ENCODE measurements at regions not wholly inside any gene's neighbourhood (a gene's known extent, or its start where the extent isn't known, plus 50 kb on each side); places are given as distances from the start of the nearest gene placed in this dataset.

DNA sequence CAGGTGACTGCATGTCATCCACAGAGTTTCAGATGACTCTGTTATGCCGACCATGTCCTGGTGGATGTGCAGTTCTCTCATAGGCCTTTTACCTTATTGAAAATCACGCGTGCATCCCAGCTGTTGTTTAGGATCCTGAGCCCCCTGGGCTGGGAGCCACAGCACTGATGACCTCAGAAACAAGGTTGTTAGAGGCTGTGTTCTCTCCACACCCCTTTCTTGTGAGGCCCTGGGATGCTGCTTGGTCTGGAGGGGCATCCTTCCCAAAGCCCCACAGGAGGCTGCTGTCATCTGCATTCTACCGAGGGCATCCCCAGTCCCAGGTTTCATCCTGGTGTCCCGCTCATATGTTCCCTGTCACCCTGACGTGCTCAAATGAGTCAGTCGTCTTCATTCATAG, 76.5 kb upstream of the IRX4 start:
- H3K9ac ChIP-seq (ENCODE audit: low read length): no peak overlapping the region
- no peak overlapping the region for H3K4me3 ChIP-seq (ENCODE audit: low read length)
- no peaks in the 10 kb centered on the region for H3K9me2 ChIP-seq (ENCODE audit: insufficient read depth, low read length)
- no peaks in the 10 kb centered on the region for H3K36me3 ChIP-seq (ENCODE audit: insufficient read depth, low read length)
- no peak overlapping the region for H3K27ac ChIP-seq (ENCODE audit: low read length)
- no peaks in the 10 kb centered on the region for H3K27me3 ChIP-seq (ENCODE audit: insufficient read depth, low read depth, low read length)
- no peak overlapping the region for H3K4me2 ChIP-seq (ENCODE audit: low read length)
- H4K20me1 ChIP-seq (ENCODE audit: insufficient read depth): no peaks in the 10 kb centered on the region
- no peaks in the 10 kb centered on the region for H3K9me3 ChIP-seq (ENCODE audit: low read length)
- no peaks in the 10 kb centered on the region for H3F3A ChIP-seq (ENCODE audit: insufficient read depth, low read length, poor library complexity, severe bottlenecking)
- no peak overlapping the region for H2AFZ ChIP-seq (ENCODE audit: low read depth, low read length)
- no peak for TF ChIP-seq POLR2AphosphoS5 (IDR thresholded peaks at IDR 0.05)
- no peak for TF ChIP-seq RAD21 (conservative IDR thresholded peaks at IDR 0.05)
- no peak for TF ChIP-seq CTCF (IDR thresholded peaks at IDR 0.05; ENCODE audit: poor library complexity, severe bottlenecking)
- no peak for TF ChIP-seq SMC3 (conservative IDR thresholded peaks at IDR 0.05; ENCODE audit: poor library complexity)
- TF ChIP-seq MXI1 (conservative IDR thresholded peaks at IDR 0.05; ENCODE audit: poor library complexity, severe bottlenecking): no peak
- TF ChIP-seq EZH2 (IDR thresholded peaks at IDR 0.05; ENCODE audit: borderline replicate concordance, insufficient read depth, low read length, poor library complexity, severe bottlenecking): no peak
- TF ChIP-seq TAF1 (IDR thresholded peaks at IDR 0.05; ENCODE audit: low read depth): no peak
- TF ChIP-seq EP300 (conservative IDR thresholded peaks at IDR 0.05; ENCODE audit: poor library complexity, severe bottlenecking): no peak
- TF ChIP-seq, protein P1, sequence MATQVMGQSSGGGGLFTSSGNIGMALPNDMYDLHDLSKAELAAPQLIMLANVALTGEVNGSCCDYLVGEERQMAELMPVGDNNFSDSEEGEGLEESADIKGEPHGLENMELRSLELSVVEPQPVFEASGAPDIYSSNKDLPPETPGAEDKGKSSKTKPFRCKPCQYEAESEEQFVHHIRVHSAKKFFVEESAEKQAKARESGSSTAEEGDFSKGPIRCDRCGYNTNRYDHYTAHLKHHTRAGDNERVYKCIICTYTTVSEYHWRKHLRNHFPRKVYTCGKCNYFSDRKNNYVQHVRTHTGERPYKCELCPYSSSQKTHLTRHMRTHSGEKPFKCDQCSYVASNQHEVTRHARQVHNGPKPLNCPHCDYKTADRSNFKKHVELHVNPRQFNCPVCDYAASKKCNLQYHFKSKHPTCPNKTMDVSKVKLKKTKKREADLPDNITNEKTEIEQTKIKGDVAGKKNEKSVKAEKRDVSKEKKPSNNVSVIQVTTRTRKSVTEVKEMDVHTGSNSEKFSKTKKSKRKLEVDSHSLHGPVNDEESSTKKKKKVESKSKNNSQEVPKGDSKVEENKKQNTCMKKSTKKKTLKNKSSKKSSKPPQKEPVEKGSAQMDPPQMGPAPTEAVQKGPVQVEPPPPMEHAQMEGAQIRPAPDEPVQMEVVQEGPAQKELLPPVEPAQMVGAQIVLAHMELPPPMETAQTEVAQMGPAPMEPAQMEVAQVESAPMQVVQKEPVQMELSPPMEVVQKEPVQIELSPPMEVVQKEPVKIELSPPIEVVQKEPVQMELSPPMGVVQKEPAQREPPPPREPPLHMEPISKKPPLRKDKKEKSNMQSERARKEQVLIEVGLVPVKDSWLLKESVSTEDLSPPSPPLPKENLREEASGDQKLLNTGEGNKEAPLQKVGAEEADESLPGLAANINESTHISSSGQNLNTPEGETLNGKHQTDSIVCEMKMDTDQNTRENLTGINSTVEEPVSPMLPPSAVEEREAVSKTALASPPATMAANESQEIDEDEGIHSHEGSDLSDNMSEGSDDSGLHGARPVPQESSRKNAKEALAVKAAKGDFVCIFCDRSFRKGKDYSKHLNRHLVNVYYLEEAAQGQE (IDR thresholded peaks at IDR 0.05; ENCODE audit: borderline replicate concordance): no peak
- H3K79me2 ChIP-seq (replicated peaks; ENCODE audit: insufficient read depth, low read length): no peaks in the 10 kb centered on the region

DNA sequence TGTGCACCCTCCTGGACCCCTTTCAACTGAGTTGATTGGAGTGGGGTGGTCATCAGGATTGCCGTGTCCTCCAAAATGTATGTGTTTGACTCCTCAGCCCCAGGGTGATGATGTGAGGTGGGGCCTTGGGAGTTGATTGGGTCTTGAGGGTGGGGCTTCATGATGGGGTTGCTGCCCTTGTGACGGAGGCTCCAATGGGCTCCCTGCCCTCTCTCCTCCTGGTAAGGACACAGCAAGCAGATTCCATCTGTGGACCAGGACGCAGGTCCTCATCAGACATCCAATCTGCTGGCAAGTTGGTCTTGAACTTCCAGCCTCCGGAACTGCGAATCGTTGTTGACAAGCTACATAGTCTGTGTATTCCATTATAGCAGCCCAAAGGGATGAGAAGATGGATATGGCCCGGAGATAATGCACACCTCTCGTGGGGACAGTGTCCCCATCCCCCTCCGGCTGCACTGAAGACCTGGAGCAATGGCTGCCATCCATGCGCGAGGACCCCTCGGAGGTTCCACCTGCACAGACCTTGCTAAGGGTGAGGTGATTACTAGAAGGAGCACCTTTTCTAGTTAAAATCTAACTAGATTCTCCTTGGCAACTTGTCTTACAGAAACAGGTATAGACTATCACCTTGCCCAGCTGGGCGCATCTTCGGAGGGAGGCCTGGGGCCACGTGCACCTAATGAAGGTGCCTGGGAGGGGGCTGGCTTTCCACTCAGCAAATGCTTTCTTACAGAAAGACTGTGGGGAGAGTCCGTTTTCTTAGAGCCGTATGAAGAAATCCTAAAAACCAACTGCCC, 75.7 kb upstream of the IRX4 start:
- no peaks in the 10 kb centered on the region for H3K9me3 ChIP-seq (ENCODE audit: low read length)
- H2AFZ ChIP-seq (ENCODE audit: low read depth, low read length): no peak overlapping the region
- H3K36me3 ChIP-seq (ENCODE audit: insufficient read depth, low read length): no peaks in the 10 kb centered on the region
- TF ChIP-seq, protein P1 (IDR thresholded peaks at IDR 0.05; ENCODE audit: borderline replicate concordance): no peak
- no peak for TF ChIP-seq CTCF (IDR thresholded peaks at IDR 0.05; ENCODE audit: poor library complexity, severe bottlenecking)
- no peak for TF ChIP-seq TAF1 (IDR thresholded peaks at IDR 0.05; ENCODE audit: low read depth)
- no peak for TF ChIP-seq POLR2AphosphoS5 (IDR thresholded peaks at IDR 0.05)
- H3K27ac ChIP-seq (ENCODE audit: low read length): no peak overlapping the region
- H3K9ac ChIP-seq (ENCODE audit: low read length): no peak overlapping the region
- H3K27me3 ChIP-seq (ENCODE audit: insufficient read depth, low read depth, low read length): no peaks in the 10 kb centered on the region
- no peak overlapping the region for H3K4me3 ChIP-seq (ENCODE audit: low read length)
- H3K4me2 ChIP-seq (ENCODE audit: low read length): no peak overlapping the region
- no peaks in the 10 kb centered on the region for H3K79me2 ChIP-seq (replicated peaks; ENCODE audit: insufficient read depth, low read length)
- no peaks in the 10 kb centered on the region for H4K20me1 ChIP-seq (ENCODE audit: insufficient read depth)
- no peaks in the 10 kb centered on the region for H3F3A ChIP-seq (ENCODE audit: insufficient read depth, low read length, poor library complexity, severe bottlenecking)
- no peaks in the 10 kb centered on the region for H3K9me2 ChIP-seq (ENCODE audit: insufficient read depth, low read length)

All from neural cell (in vitro differentiated cells).